ENCODE measurements at regions not wholly inside any gene's neighbourhood (a gene's known extent, or its start where the extent isn't known, plus 50 kb on each side); places are given as distances from the start of the nearest gene placed in this dataset.
A peak's percentile ranks its signal among the peaks of the same experiment; 100 is the strongest.
"Not testable (repeated sequence)": the region's sequence is repeated elsewhere in the genome, so short reads cannot be mapped to it uniquely, and the experiment has no call there.

- H3K4me1 Mint-ChIP-seq (ENCODE audit: low read depth): no peaks in the 10 kb centered on the region
- H3K27me3 Mint-ChIP-seq: no peaks in the 10 kb centered on the region
- no peaks in the 10 kb centered on the region for H3K9me3 Mint-ChIP-seq
- H3K27ac Mint-ChIP-seq: no peak overlapping the region
- no peaks in the 10 kb centered on the region for H3K36me3 Mint-ChIP-seq (ENCODE audit: low read depth)
- H3K4me3 Mint-ChIP-seq: no peak overlapping the region
- intact Hi-C loops (cut with micrococcal nuclease): no loop called here
These were observed 158.8 kb upstream of the KYNU start for GRCh38 chr2:142718576-142719155.

GRCh38 chr2:142716463-142717242 lies 160.8 kb upstream of the KYNU start:
- no peaks in the 10 kb centered on the region for H3K27me3 Mint-ChIP-seq
- intact Hi-C loops (cut with micrococcal nuclease): no loop called here
- H3K4me3 Mint-ChIP-seq: no peak overlapping the region
- H3K36me3 Mint-ChIP-seq (ENCODE audit: low read depth): no peaks in the 10 kb centered on the region
- no peaks in the 10 kb centered on the region for H3K4me1 Mint-ChIP-seq (ENCODE audit: low read depth)
- H3K27ac Mint-ChIP-seq: no peak overlapping the region
- H3K9me3 Mint-ChIP-seq: no peaks in the 10 kb centered on the region

- intact Hi-C loops (cut with micrococcal nuclease): no loop called here
- H3K4me1 Mint-ChIP-seq (ENCODE audit: low read depth): no peaks in the 10 kb centered on the region
- no peaks in the 10 kb centered on the region for H3K27me3 Mint-ChIP-seq
- no peaks in the 10 kb centered on the region for H3K9me3 Mint-ChIP-seq
- H3K4me3 Mint-ChIP-seq: no peak overlapping the region
- no peak overlapping the region for H3K27ac Mint-ChIP-seq
- H3K36me3 Mint-ChIP-seq (ENCODE audit: low read depth): no peaks in the 10 kb centered on the region
These were observed 162.9 kb upstream of the KYNU start for GRCh38 chr2:142714600-142714999.

GRCh38 chr2:142710336-142710735 lies 167.1 kb upstream of the KYNU start:
- Mint-ChIP-seq H3K9me3 (no peaks in the 10 kb centered on the region), H3K27me3 (no peaks in the 10 kb centered on the region), H3K4me1 (ENCODE audit: low read depth) (no peaks in the 10 kb centered on the region), H3K4me3 (no peak overlapping the region), H3K36me3 (ENCODE audit: low read depth) (no peaks in the 10 kb centered on the region), H3K27ac (no peak overlapping the region)
- intact Hi-C loops (cut with micrococcal nuclease): no loop called here

- H3K27me3 Mint-ChIP-seq: no peaks in the 10 kb centered on the region
- no peaks in the 10 kb centered on the region for H3K4me1 Mint-ChIP-seq (ENCODE audit: low read depth)
- no peak overlapping the region for H3K27ac Mint-ChIP-seq
- H3K4me3 Mint-ChIP-seq: no peak overlapping the region
- intact Hi-C loops (cut with micrococcal nuclease): no loop called here
- H3K9me3 Mint-ChIP-seq: no peaks in the 10 kb centered on the region
- H3K36me3 Mint-ChIP-seq (ENCODE audit: low read depth): no peaks in the 10 kb centered on the region
These were observed 170.1 kb upstream of the KYNU start for GRCh38 chr2:142707318-142707717.

- H3K4me3 Mint-ChIP-seq; H3K27me3 Mint-ChIP-seq; H3K4me1 Mint-ChIP-seq (ENCODE audit: low read depth); H3K27ac Mint-ChIP-seq; intact Hi-C loops (cut with micrococcal nuclease); H3K9me3 Mint-ChIP-seq; H3K36me3 Mint-ChIP-seq (ENCODE audit: low read depth): not testable (repeated sequence)
These were observed 175.1 kb upstream of the KYNU start for GRCh38 chr2:142702397-142702796.

GRCh38 chr2:142695350-142696257 lies 181.9 kb upstream of the KYNU start:
- Mint-ChIP-seq H3K27ac (peak overlapping the region; percentile 45), H3K4me1 (ENCODE audit: low read depth) (peaks cover 24% of the 10 kb centered on the region)
- intact Hi-C loops (cut with micrococcal nuclease); H3K27me3 Mint-ChIP-seq; H3K4me3 Mint-ChIP-seq; H3K9me3 Mint-ChIP-seq; H3K36me3 Mint-ChIP-seq (ENCODE audit: low read depth): not testable (repeated sequence)

GRCh38 chr2:142694282-142694681 lies 183.2 kb upstream of the KYNU start:
- Mint-ChIP-seq H3K36me3 (ENCODE audit: low read depth) (no peaks in the 10 kb centered on the region), H3K27me3 (no peaks in the 10 kb centered on the region), H3K9me3 (no peaks in the 10 kb centered on the region), H3K4me3 (no peak overlapping the region), H3K27ac (no peak overlapping the region), H3K4me1 (ENCODE audit: low read depth) (peaks cover 24% of the 10 kb centered on the region)
- intact Hi-C loops (cut with micrococcal nuclease): no loop called here

GRCh38 chr2:142693171-142693950 lies 184.1 kb upstream of the KYNU start:
- peak overlapping the region; percentile 50 for H3K27ac Mint-ChIP-seq
- H3K36me3 Mint-ChIP-seq (ENCODE audit: low read depth): no peaks in the 10 kb centered on the region
- no peaks in the 10 kb centered on the region for H3K9me3 Mint-ChIP-seq
- no peak overlapping the region for H3K4me3 Mint-ChIP-seq
- intact Hi-C loops (cut with micrococcal nuclease): no loop called here
- no peaks in the 10 kb centered on the region for H3K27me3 Mint-ChIP-seq
- H3K4me1 Mint-ChIP-seq (ENCODE audit: low read depth): peaks cover 24% of the 10 kb centered on the region

GRCh38 chr2:142688856-142689605 lies 188.4 kb upstream of the KYNU start:
- Mint-ChIP-seq H3K27me3 (no peaks in the 10 kb centered on the region), H3K36me3 (ENCODE audit: low read depth) (no peaks in the 10 kb centered on the region), H3K9me3 (no peaks in the 10 kb centered on the region), H3K27ac (no peak overlapping the region), H3K4me3 (no peak overlapping the region), H3K4me1 (ENCODE audit: low read depth) (peaks cover 9% of the 10 kb centered on the region)
- intact Hi-C loops (cut with micrococcal nuclease): no loop called here

GRCh38 chr2:142687509-142687908 lies 190.0 kb upstream of the KYNU start:
- Mint-ChIP-seq H3K9me3 (no peaks in the 10 kb centered on the region), H3K4me1 (ENCODE audit: low read depth) (no peaks in the 10 kb centered on the region), H3K36me3 (ENCODE audit: low read depth) (no peaks in the 10 kb centered on the region), H3K27me3 (no peaks in the 10 kb centered on the region), H3K4me3 (no peak overlapping the region), H3K27ac (no peak overlapping the region)
- intact Hi-C loops (cut with micrococcal nuclease): no loop called here

- no peaks in the 10 kb centered on the region for H3K9me3 Mint-ChIP-seq
- intact Hi-C loops (cut with micrococcal nuclease): no loop called here
These were observed 190.4 kb upstream of the KYNU start for GRCh38 chr2:142687075-142687474.

GRCh38 chr2:142684667-142685066 lies 192.8 kb upstream of the KYNU start:
- no peaks in the 10 kb centered on the region for H3K36me3 Mint-ChIP-seq (ENCODE audit: low read depth)
- H3K27me3 Mint-ChIP-seq: no peaks in the 10 kb centered on the region
- intact Hi-C loops (cut with micrococcal nuclease): no loop called here

More at GRCh38 chr2:142687075-142687474, 190.4 kb upstream of the KYNU start:
- no peak overlapping the region for H3K4me3 Mint-ChIP-seq
- H3K4me1 Mint-ChIP-seq (ENCODE audit: low read depth): no peaks in the 10 kb centered on the region
- H3K36me3 Mint-ChIP-seq (ENCODE audit: low read depth): no peaks in the 10 kb centered on the region
- no peak overlapping the region for H3K27ac Mint-ChIP-seq
- no peaks in the 10 kb centered on the region for H3K27me3 Mint-ChIP-seq

More at GRCh38 chr2:142684667-142685066, 192.8 kb upstream of the KYNU start:
- no peak overlapping the region for H3K27ac Mint-ChIP-seq
- no peak overlapping the region for H3K4me3 Mint-ChIP-seq
- no peaks in the 10 kb centered on the region for H3K4me1 Mint-ChIP-seq (ENCODE audit: low read depth)
- no peaks in the 10 kb centered on the region for H3K9me3 Mint-ChIP-seq
